Omental fat pad (tissue), 3 donors: ENCODE measurements at regions not wholly inside any gene's neighbourhood (a gene's known extent, or its start where the extent isn't known, plus 50 kb on each side); places are given as distances from the start of the nearest gene placed in this dataset.
"Not testable (repeated sequence)": the region's sequence is repeated elsewhere in the genome, so short reads cannot be mapped to it uniquely, and the experiment has no call there.

Source experiments
- ATAC-seq: fragments of 150-250 bp; one replicate; pipeline ENCODE4 v1.9.1; 2016; ENCODE audit warnings: mild to moderate bottlenecking, moderate library complexity; ENCODE audit not compliant: low FRiP score
- DNase-seq: peaks from one replicate; pipeline ENCODE4 v3.0.0-alpha.2; 2019; ENCODE audit warnings: low spot score
- TF ChIP-seq, protein P1 (sequence below), 3 donors: fragments of 450-650 bp; IDR thresholded peaks; one replicate each; pipeline ENCODE4 v1.5.1; 2016 to 2017; ENCODE audit warnings: antibody characterized with exemption in 3 of 3, mild to moderate bottlenecking in 3 of 3, moderate library complexity in 2 of 3

DNA sequence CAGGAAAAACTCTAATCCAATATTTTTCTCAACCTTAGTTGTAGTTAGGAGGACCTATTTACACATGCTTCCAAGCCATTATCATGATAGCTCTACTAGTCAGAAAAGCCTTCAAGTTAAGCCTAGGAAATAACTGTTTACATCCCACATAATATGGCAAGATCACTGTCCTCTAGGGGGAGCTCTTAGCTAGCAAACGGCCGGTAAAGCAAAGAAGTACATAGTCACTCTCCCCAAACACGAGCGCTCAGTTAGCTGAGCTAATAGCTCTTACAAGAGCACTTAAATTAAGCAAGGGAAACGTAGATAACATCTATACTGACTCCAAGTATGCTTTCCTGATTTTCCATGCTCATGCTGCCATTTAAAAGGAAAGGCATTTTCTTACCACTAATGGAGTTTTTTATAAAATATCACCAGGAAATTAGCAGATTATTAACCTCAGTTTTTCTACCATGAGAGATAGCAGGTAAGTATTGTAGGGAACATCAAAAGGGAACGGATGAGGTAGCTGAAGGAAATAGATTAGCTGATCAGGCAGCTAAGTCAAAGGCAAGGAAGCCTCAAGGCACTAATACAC lies 100.6 kb upstream of the PABPC3 start:
- DNase-seq = no peak
- no peak for ATAC-seq
- TF ChIP-seq, protein P1, sequence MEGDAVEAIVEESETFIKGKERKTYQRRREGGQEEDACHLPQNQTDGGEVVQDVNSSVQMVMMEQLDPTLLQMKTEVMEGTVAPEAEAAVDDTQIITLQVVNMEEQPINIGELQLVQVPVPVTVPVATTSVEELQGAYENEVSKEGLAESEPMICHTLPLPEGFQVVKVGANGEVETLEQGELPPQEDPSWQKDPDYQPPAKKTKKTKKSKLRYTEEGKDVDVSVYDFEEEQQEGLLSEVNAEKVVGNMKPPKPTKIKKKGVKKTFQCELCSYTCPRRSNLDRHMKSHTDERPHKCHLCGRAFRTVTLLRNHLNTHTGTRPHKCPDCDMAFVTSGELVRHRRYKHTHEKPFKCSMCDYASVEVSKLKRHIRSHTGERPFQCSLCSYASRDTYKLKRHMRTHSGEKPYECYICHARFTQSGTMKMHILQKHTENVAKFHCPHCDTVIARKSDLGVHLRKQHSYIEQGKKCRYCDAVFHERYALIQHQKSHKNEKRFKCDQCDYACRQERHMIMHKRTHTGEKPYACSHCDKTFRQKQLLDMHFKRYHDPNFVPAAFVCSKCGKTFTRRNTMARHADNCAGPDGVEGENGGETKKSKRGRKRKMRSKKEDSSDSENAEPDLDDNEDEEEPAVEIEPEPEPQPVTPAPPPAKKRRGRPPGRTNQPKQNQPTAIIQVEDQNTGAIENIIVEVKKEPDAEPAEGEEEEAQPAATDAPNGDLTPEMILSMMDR (IDR thresholded peaks at IDR 0.05) = no peak

DNA sequence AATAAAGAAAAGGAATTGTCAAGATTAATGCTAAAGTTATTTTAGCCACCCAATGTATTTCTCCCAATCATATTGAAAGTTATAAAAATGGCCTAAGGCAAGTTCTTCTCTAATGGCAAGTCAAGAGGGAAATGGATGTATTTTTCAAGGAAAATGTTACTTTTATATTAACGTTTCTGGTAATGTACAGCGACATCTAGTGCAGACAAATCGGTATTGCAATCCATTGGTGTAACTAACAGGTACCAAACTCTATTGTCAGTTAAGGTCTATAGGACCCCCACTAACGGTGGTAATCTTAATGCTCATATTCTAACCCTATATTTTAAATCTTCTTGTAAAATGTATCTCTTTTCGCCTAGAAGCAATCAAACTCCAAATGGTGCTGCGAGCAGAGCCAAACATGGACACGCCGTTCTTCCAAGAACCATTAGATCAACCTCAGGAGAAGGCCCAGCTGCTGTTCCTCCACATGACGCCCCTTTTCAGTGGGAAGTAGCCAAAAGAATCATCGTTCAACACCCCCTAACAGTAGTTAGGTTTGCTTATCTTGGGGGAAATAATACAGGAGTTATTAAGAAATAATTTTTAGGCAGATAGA lies 98.5 kb upstream of the PABPC3 start:
- TF ChIP-seq, protein P1 (IDR thresholded peaks at IDR 0.05) = no peak
- ATAC-seq (no peak), DNase-seq (no peak)

DNA sequence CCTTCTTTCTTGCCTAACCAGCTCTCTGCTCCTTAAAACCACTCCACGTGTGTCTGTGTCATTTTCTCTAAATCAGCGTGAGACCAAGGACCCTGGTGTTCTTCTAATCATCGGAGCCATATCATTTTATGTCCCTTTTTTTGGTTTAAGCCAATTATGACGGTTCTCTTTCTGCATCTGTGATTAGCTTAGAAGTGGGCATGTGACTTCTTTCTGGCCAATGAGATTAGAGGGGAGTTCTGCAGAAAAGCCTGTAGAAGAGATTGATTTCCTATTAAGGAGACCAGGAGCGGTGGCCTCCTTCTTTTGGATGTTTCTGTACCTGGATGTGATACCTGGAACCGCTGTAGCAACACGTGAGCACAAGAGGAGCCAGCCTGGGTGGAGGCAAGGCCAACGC lies 97.5 kb upstream of the PABPC3 start:
- TF ChIP-seq, protein P1 (IDR thresholded peaks at IDR 0.05) = no peak
- no peak for ATAC-seq
- DNase-seq = no peak

DNA sequence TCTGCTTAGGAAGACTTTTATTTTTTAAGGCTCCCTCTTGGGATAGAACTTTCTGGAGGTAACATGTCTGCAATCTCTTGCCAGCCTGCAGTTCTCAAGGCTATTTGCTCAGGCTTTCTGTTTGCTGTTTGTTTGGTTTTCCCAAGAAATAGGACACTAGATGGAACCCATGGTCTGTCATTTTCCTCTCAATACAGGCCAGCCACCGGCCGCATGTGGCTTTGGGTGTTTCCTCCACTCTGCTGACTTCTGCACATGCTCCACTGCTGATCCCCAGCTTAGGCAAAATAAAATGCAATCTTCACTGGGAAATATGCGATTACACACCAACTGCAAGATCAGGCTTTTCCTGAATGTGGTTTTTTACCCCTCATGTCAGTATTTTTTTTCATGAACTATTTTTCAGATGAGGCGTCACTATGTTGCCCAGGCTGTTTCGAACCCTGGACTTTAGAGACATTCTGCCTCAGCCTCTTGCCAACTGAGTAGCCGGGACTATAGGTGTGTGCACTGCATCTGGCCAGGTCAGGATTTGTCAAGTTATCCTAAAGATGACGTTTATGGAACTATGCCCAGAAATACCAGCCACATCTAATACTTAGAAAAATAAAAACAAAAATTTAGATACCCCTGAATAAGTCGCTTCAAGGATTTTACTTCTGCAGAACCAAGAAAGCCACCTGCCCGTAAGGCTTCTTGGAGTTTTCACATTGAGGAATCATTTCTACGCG lies 94.3 kb upstream of the PABPC3 start:
- TF ChIP-seq, protein P1 (IDR thresholded peaks at IDR 0.05) = no peak
- DNase-seq (no peak), ATAC-seq (no peak)

DNA sequence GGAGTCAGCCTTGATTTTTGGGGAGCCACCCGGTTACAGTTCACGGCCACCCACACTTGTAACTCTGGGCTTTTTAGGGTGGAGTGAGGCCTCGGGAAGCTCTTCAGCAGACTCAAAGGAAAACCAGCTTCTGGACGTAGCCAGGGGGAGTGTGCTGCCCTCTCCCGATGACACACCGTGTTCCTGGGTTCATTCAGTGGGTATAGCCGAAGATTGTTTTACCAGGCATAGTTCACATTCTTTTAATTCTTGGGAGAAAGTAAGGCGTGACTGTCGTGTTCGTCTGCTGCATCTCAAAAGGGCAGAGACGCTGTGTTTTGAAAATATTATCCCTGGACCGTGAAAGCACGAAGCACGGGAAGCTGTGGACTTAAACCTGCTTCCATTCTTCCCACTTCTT lies 93.6 kb upstream of the PABPC3 start:
- ATAC-seq = peak; percentile 65
- DNase-seq = not testable (repeated sequence)

DNA sequence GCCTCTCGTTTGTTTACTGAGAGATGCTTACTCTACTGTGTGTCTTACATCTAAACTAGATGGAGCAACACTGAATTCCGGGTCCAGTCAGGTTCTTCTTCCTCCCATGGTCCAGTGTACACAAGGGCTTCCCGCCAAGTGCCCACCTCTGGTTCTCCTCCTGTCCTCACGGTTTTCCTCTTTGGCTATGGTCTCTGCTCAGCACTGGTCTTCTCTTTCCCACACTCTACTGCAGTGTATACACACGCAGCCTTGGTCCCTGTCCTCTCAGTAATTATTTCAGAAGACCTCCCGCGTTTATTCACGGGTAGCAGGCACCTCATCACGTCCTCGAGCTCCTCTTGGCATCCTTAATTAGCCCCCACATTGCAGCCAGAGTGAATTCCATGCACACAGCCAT lies 91.4 kb upstream of the PABPC3 start:
- not testable (repeated sequence) for DNase-seq, ATAC-seq

DNA sequence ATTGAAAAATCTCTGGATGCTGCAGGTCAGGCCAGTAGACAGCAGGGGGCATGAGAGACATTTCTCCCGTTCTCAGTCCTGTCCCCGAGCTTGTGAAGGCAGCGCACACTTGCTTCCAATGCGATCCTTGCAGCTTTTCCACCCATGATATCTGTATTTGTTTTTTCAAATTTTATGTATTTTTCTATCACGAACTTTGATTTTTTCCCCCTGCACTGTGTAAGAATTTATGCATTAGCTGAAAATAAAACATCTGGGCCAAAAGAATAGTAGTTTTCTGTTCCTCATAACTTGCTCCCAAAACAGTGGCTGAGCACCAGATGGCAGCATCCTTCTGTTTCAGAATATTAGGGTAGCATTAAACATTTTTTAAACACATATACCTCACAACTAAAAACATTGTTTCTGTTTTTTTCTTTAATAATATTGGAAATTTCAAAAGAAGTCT lies 90.9 kb upstream of the PABPC3 start:
- not testable (repeated sequence) for DNase-seq
- peak; percentile 73 for ATAC-seq

DNA sequence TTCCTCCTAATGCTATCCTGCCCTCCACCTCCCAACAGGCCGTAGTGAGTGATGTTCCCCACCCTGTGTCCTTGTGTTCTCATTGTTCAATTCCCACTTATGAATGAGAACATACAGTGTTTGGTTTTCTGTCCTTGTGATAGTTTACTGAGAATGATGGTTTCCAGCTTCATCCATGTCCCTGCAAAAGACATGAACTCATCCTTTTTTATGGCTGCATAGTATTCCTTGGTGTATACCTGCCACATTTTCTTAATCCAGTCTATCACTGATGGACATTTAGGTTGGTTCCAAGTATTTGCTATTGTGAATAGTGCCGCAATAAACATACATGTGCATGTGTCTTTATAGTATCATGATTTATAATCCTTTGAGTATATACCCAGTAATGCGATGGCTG lies 88.5 kb upstream of the PABPC3 start:
- ATAC-seq, DNase-seq: not testable (repeated sequence)

DNA sequence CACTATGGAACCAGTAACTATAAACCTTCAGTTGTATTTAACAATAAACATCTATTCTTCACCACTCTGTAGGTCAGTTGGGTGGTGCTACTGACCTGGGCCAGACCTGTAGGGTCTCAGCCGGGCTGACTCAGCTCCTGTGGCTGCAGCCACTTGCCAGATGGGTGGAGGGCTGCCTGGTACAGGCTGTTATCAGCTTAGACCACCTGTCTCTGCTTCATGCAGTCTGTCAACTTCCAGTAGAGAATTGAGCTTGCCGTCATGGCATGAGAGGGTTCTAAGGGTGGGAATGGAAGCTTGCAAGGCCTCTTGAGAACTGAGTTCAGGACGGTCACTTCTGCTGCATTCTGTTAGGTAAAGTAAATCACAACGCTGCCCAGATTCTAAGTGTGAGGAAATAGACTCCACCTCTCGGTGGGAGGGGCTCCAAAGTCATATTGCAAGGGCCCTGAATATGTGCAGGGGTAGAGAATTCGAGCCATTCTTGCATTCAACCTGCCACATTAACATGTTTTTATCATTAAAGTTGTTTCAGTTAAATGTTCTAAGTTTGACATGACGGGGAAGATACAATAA lies 81.5 kb upstream of the PABPC3 start:
- ATAC-seq, DNase-seq: not testable (repeated sequence)

DNA sequence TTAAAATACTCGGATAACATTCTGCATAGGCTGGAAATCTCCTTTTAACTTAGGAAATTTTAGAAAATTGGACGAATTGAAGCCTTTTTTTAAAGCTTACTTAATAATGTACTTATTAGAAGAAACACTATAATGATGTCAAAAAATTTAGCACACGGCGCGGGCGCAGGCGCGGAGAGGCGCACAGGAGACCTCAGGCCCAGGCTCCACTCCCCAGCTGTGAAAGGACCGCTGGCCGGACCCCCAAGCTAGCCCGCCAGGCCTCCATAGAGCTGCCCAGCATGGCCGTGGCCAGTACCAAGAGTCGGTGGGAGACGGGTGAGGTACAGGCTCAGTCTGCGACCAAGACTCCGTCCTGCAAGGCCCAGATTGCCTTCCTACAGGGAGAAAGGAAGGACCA lies 78.8 kb upstream of the PABPC3 start:
- not testable (repeated sequence) for DNase-seq, ATAC-seq

DNA sequence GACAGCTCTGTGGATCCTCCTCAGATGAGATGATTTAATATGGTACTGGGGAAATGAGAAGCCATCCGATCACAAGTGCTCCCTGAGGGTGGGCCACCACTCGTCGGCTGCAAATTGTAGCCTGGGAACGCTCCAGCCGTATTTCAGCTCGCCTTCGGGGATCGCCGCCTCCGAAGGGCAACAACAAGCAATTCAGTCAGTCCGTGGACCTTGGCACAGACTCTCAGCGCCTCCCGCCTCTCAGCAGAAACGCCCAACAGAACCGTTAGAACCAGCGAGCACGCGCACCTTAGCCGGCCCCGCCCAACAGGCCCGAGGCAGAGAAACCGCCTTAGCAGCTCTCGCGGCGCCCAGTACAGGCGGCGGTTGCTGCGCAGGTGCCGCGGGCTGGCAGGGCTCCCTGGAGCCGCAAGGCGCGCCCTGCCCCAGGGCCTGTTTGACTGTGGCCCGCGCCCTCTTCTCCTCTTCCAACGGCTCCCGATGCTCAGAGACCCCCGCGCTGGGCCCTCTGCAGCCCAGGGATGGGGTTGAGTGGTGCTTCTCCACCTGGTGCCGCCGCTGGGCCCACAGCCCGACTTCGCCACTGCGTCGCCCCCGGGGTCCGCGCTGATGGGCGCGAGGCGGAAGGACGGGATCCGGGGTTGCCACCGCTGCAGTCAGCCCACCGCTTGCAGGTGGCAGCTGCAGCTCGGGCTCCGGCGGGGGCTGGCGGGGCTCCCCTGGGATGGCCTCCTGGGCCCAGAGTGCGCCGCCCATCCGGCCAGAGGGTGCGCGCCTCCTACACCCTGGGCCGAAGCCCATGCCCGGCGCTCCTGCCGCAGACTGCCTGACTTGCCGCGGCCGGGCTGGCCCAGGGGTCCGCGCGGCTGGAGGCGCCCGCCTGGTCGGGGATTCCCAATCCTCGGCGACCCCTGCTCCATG lies 77.9 kb upstream of the PABPC3 start:
- ATAC-seq = peak; percentile 73
- DNase-seq = not testable (repeated sequence)
